Activated CD4-positive, alpha-beta T cell treated with anti-CD3 and anti-CD28 coated beads, Interleukin-2, Interleukin-6, amounts not matched to agents 100 ng/mL and 50 ng/mL, durations not matched to agents 16 hours and 8 hours (primary cell): ENCODE measurements at regions not wholly inside any gene's neighbourhood (a gene's known extent, or its start where the extent isn't known, plus 50 kb on each side); places are given as distances from the start of the nearest gene placed in this dataset.

Experiments used
- DNase-seq: peaks from one replicate; pipeline ENCODE4 v3.0.0-alpha.2; 2020

- no peak for DNase-seq
Observed at GRCh38 chr15:70170096-70170699, 72.5 kb upstream of the TLE3 start.

- no peak for DNase-seq
Observed at GRCh38 chr15:70169147-70169546, 71.4 kb upstream of the TLE3 start.

- no peak for DNase-seq
Observed at GRCh38 chr15:70167155-70167554, 69.4 kb upstream of the TLE3 start.

- no peak for DNase-seq
Observed at GRCh38 chr15:70166506-70167087, 68.9 kb upstream of the TLE3 start.

- no peak for DNase-seq
Observed at GRCh38 chr15:70165716-70166284, 68.1 kb upstream of the TLE3 start.

GRCh38 chr15:70164910-70165715 is 67.4 kb upstream of the TLE3 start:
- no peak for DNase-seq

GRCh38 chr15:70164156-70164900 is 66.6 kb upstream of the TLE3 start:
- no peak for DNase-seq

- DNase-seq: no peak
Observed at GRCh38 chr15:70160803-70161565, 63.3 kb upstream of the TLE3 start.

GRCh38 chr15:70160267-70160666 is 62.5 kb upstream of the TLE3 start:
- no peak for DNase-seq

GRCh38 chr15:70159713-70160009 is 61.9 kb upstream of the TLE3 start:
- no peak for DNase-seq

GRCh38 chr15:70159001-70159712 is 61.4 kb upstream of the TLE3 start:
- DNase-seq: no peak

GRCh38 chr15:70158309-70159000 is 60.7 kb upstream of the TLE3 start:
- DNase-seq: no peak

- DNase-seq: no peak
Observed at GRCh38 chr15:70156671-70157271, 59.1 kb upstream of the TLE3 start.

- DNase-seq: no peak
Observed at GRCh38 chr15:70154718-70155347, 57.1 kb upstream of the TLE3 start.

GRCh38 chr15:70153921-70154717 is 56.4 kb upstream of the TLE3 start:
- DNase-seq: no peak

GRCh38 chr15:70152070-70152480 is 54.4 kb upstream of the TLE3 start:
- DNase-seq: peak; percentile 13

GRCh38 chr15:70151462-70151861 is 53.7 kb upstream of the TLE3 start:
- no peak for DNase-seq

- no peak for DNase-seq
Observed at GRCh38 chr15:70151003-70151402, 53.3 kb upstream of the TLE3 start.

GRCh38 chr15:70150405-70150747 is 52.7 kb upstream of the TLE3 start:
- no peak for DNase-seq
